Breast epithelium (tissue), 3 donors: ENCODE measurements at regions not wholly inside any gene's neighbourhood (a gene's known extent, or its start where the extent isn't known, plus 50 kb on each side); places are given as distances from the start of the nearest gene placed in this dataset.

Source experiments
- POLR2A ChIP-seq: fragments of 450-650 bp; IDR thresholded peaks from one replicate; pipeline ENCODE4 v1.6.1; 2016; ENCODE audit warnings: antibody characterized with exemption, mild to moderate bottlenecking, moderate library complexity
- POLR2AphosphoS5 ChIP-seq, 3 donors: sonication (generic); formaldehyde crosslinking; IDR thresholded peaks; one replicate each; pipeline ENCODE4 v1.6.1; 2017; ENCODE audit warnings: antibody characterized with exemption in 3 of 3
- TF ChIP-seq, protein P1 (sequence below), 3 donors: fragments of 450-650 bp; IDR thresholded peaks; one replicate each; pipeline ENCODE4 v1.5.1; 2016 to 2017; ENCODE audit warnings: antibody characterized with exemption in 3 of 3, mild to moderate bottlenecking in 3 of 3, moderate library complexity in 3 of 3

GRCh38 chr20:60123096-60123495, 164.9 kb downstream of the CDH26 start:
- TF ChIP-seq POLR2A: no peak
- TF ChIP-seq, protein P1, sequence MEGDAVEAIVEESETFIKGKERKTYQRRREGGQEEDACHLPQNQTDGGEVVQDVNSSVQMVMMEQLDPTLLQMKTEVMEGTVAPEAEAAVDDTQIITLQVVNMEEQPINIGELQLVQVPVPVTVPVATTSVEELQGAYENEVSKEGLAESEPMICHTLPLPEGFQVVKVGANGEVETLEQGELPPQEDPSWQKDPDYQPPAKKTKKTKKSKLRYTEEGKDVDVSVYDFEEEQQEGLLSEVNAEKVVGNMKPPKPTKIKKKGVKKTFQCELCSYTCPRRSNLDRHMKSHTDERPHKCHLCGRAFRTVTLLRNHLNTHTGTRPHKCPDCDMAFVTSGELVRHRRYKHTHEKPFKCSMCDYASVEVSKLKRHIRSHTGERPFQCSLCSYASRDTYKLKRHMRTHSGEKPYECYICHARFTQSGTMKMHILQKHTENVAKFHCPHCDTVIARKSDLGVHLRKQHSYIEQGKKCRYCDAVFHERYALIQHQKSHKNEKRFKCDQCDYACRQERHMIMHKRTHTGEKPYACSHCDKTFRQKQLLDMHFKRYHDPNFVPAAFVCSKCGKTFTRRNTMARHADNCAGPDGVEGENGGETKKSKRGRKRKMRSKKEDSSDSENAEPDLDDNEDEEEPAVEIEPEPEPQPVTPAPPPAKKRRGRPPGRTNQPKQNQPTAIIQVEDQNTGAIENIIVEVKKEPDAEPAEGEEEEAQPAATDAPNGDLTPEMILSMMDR (IDR thresholded peaks at IDR 0.05): no peak
- TF ChIP-seq POLR2AphosphoS5 (IDR thresholded peaks at IDR 0.05): no peak
